ENCODE measurements at regions not wholly inside any gene's neighbourhood (a gene's known extent, or its start where the extent isn't known, plus 50 kb on each side); places are given as distances from the start of the nearest gene placed in this dataset.
A peak's percentile ranks its signal among the peaks of the same experiment; 100 is the strongest.

- no peaks in the 10 kb centered on the region for H3K27me3 ChIP-seq
- FAIRE-seq (no peak), ATAC-seq (peak; percentile 83 to 92 (median 86)), DNase-seq (peak; percentile 75 to 92 (median 82))
- H3K4me3 ChIP-seq = peak overlapping the region; percentile 28 to 73 (median 53)
- peaks cover 0 to 9% (median 9%) of the 10 kb centered on the region in 3 donors for H3K4me1 ChIP-seq
- no peaks in the 10 kb centered on the region for H3K9me3 ChIP-seq
- WGBS, 2 donors = 1% methylated on average over 38 to 71 of the region's 71 CpGs
- H3K27ac ChIP-seq = peak overlapping the region; percentile 87 to 95 (median 89)
- intact Hi-C loops (cut with DNase I) = no loop called here
- no peaks in the 10 kb centered on the region for H3K36me3 ChIP-seq
- TF ChIP-seq CTCF (IDR thresholded peaks at IDR 0.05) = no peak
Observed at GRCh38 chr6:41427642-41428335, 92.4 kb downstream of the NCR2 start.

GRCh38 chr6:41428336-41428995 lies 93.1 kb downstream of the NCR2 start:
- DNase-seq (no peak), FAIRE-seq (no peak), ATAC-seq (no peak)
- Histone ChIP-seq H3K27ac (peak overlapping the region; percentile 87 to 95 (median 89)), H3K9me3 (no peaks in the 10 kb centered on the region), H3K4me1 (peaks cover 0 to 9% (median 9%) of the 10 kb centered on the region in 3 donors), H3K27me3 (no peaks in the 10 kb centered on the region), H3K36me3 (no peaks in the 10 kb centered on the region), H3K4me3 (peak overlapping the region; percentile 28 to 73 (median 53))
- WGBS, 2 donors = 2 to 3% methylated on average over 34 to 35 of the region's 35 CpGs
- intact Hi-C loops (cut with DNase I) = no loop called here
- no peak for TF ChIP-seq CTCF (IDR thresholded peaks at IDR 0.05)

GRCh38 chr6:41428996-41429421 lies 93.6 kb downstream of the NCR2 start:
- ATAC-seq (no peak), DNase-seq (peak in 1 of 6 donors; percentile 34), FAIRE-seq (no peak)
- intact Hi-C loops (cut with DNase I) = no loop called here
- no peaks in the 10 kb centered on the region for H3K9me3 ChIP-seq
- 41 to 47% methylated on average over 5 of the region's 5 CpGs for WGBS, 2 donors
- peak overlapping the region in 2 of 4 donors; percentile 63 to 73 for H3K4me3 ChIP-seq
- no peaks in the 10 kb centered on the region for H3K27me3 ChIP-seq
- H3K27ac ChIP-seq = peak overlapping the region in 3 of 4 donors; percentile 87 to 95 (median 91)
- TF ChIP-seq CTCF (IDR thresholded peaks at IDR 0.05) = no peak
- no peaks in the 10 kb centered on the region for H3K36me3 ChIP-seq
- peaks cover 0 to 9% (median 9%) of the 10 kb centered on the region in 3 donors for H3K4me1 ChIP-seq

- H3K9me3 ChIP-seq = no peaks in the 10 kb centered on the region
- TF ChIP-seq CTCF (IDR thresholded peaks at IDR 0.05) = no peak
- intact Hi-C loops (cut with DNase I) = no loop called here
- no peak overlapping the region for H3K27ac ChIP-seq
- DNase-seq (no peak), ATAC-seq (no peak), FAIRE-seq (no peak)
- H3K4me3 ChIP-seq = no peak overlapping the region
- H3K27me3 ChIP-seq = no peaks in the 10 kb centered on the region
- WGBS, 2 donors = 73 to 78% methylated on average over 14 of the region's 14 CpGs
- no peaks in the 10 kb centered on the region for H3K36me3 ChIP-seq
- H3K4me1 ChIP-seq = peaks cover 0 to 9% (median 7%) of the 10 kb centered on the region in 3 donors
Observed at GRCh38 chr6:41429506-41430504, 94.4 kb downstream of the NCR2 start.

Data from pancreas (tissue), 10 donors.